ENCODE measurements at regions not wholly inside any gene's neighbourhood (a gene's known extent, or its start where the extent isn't known, plus 50 kb on each side); places are given as distances from the start of the nearest gene placed in this dataset.

GRCh38 chr2:6748406-6749067, 117.2 kb downstream of the CMPK2 start:
- no peak for TF ChIP-seq SIN3A (IDR thresholded peaks at IDR 0.05; ENCODE audit: low read depth)
- no peak for TF ChIP-seq TCF7L2 (IDR thresholded peaks at IDR 0.05; ENCODE audit: borderline replicate concordance, extremely low read depth, insufficient read depth, insufficient read length)
- no peak for TF ChIP-seq CTCF (IDR thresholded peaks at IDR 0.05 in 2 of 3, conservative IDR thresholded peaks at IDR 0.05 in 1 of 3; ENCODE audit: borderline replicate concordance in 1 of 3, insufficient read depth in 1 of 3, low read depth in 2 of 3, low read length in 2 of 3)
- no peak for TF ChIP-seq EZH2 (IDR thresholded peaks at IDR 0.05)
- TF ChIP-seq REST (IDR thresholded peaks at IDR 0.05; ENCODE audit: low read depth), result no peak
- TF ChIP-seq EZH2phosphoT487 (IDR thresholded peaks at IDR 0.05; ENCODE audit: borderline replicate concordance), result no peak
- no peak for TF ChIP-seq ZNF274 (IDR thresholded peaks at IDR 0.05; ENCODE audit: low read depth, low read length)
- TF ChIP-seq YY1 (IDR thresholded peaks at IDR 0.05; ENCODE audit: extremely low read depth, insufficient replicate concordance, low read depth, low read length), result no peak
- no peak for TF ChIP-seq POLR2AphosphoS5 (IDR thresholded peaks at IDR 0.05; ENCODE audit: low read depth, low read length)
- no peak for TF ChIP-seq RAD21 (IDR thresholded peaks at IDR 0.05; ENCODE audit: low read depth)
- TF ChIP-seq MAX (IDR thresholded peaks at IDR 0.05), result no peak
- no peak for TF ChIP-seq POLR2A (IDR thresholded peaks at IDR 0.05; ENCODE audit: borderline replicate concordance, extremely low read depth, insufficient read depth, insufficient read length)
- TF ChIP-seq SRF (IDR thresholded peaks at IDR 0.05; ENCODE audit: low read depth), result no peak

All from HCT116 (cell line).